GM23248 (cell line): ENCODE measurements at regions not wholly inside any gene's neighbourhood (a gene's known extent, or its start where the extent isn't known, plus 50 kb on each side); places are given as distances from the start of the nearest gene placed in this dataset.

Experiments
- EZH2 ChIP-seq: fragments of 200-600 bp; sonication (generic); IDR thresholded peaks from 2 replicates; pipeline ENCODE4 v1.6.1; 2018; ENCODE audit warnings: antibody characterized with exemption, mild to moderate bottlenecking; ENCODE audit not compliant: insufficient read depth, poor library complexity, severe bottlenecking
- EZH2phosphoT487 ChIP-seq: fragments of 200-600 bp; sonication (generic); IDR thresholded peaks from 2 replicates; pipeline ENCODE4 v1.6.1; 2018; ENCODE audit warnings: antibody characterized with exemption, moderate library complexity, mild to moderate bottlenecking, low read depth; ENCODE audit not compliant: insufficient read depth

- no peak for TF ChIP-seq EZH2
- TF ChIP-seq EZH2phosphoT487 = no peak
Observed at GRCh38 chr7:17472518-17472917, 174.1 kb downstream of the AHR start.
